SU-DHL-6 (cell line): ENCODE measurements at regions not wholly inside any gene's neighbourhood (a gene's known extent, or its start where the extent isn't known, plus 50 kb on each side); places are given as distances from the start of the nearest gene placed in this dataset.

Experiments
- H2AFZ ChIP-seq: fragments of 200-600 bp; sonication (generic); 2 replicates; pipeline ENCODE4 v1.6.1; 2014; ENCODE audit warnings: low read depth, mild to moderate bottlenecking, moderate library complexity, mixed read lengths, antibody characterized with exemption, low read length; ENCODE audit not compliant: severe bottlenecking
- H3F3A ChIP-seq: fragments of 200-600 bp; shearing (Covaris generic); 2 replicates; pipeline ENCODE4 v1.6.0; 2016; ENCODE audit warnings: antibody characterized with exemption, mild to moderate bottlenecking; ENCODE audit not compliant: insufficient read depth
- H3K27ac ChIP-seq: fragments of 200-600 bp; sonication (generic); 2 replicates; pipeline ENCODE4 v1.5.1; 2016; ENCODE audit warnings: low read depth, mild to moderate bottlenecking, low read length, moderate library complexity, mixed read lengths
- H3K27me3 ChIP-seq: fragments of 200-600 bp; sonication (generic), shearing (Covaris generic); 2 replicates; pipeline ENCODE4 v1.6.0; 2014; ENCODE audit warnings: mild to moderate bottlenecking, low read length
- H3K36me3 ChIP-seq: fragments of 200-600 bp; sonication (generic); 2 replicates; pipeline ENCODE4 v1.6.1; 2014; ENCODE audit warnings: mild to moderate bottlenecking, low read length, mixed read lengths
- H3K4me2 ChIP-seq: fragments of 300-600, 200-600 bp; shearing (Covaris generic), sonication (generic); 2 replicates; pipeline ENCODE4 v1.6.0; 2014; ENCODE audit warnings: low read length, low read depth, mild to moderate bottlenecking; ENCODE audit not compliant: poor library complexity, severe bottlenecking
- H3K4me3 ChIP-seq: fragments of 200-600 bp; sonication (generic); 2 replicates; pipeline ENCODE4 v1.5.1; 2014; ENCODE audit warnings: antibody characterized with exemption, low read length, mild to moderate bottlenecking, mixed read lengths; ENCODE audit not compliant: insufficient read depth, poor library complexity, severe bottlenecking
- H3K79me2 ChIP-seq: fragments of 200-600 bp; sonication (generic); 2 replicates; pipeline ENCODE4 v1.6.1; 2014; ENCODE audit warnings: mild to moderate bottlenecking, low read length, moderate library complexity; ENCODE audit not compliant: insufficient read depth
- H3K9ac ChIP-seq: fragments of 200-600 bp; sonication (generic); 2 replicates; pipeline ENCODE4 v1.7.0; 2014; ENCODE audit warnings: mild to moderate bottlenecking, low read length
- H3K9me2 ChIP-seq: fragments of 200-600 bp; sonication (generic); replicated peaks from 2 replicates; pipeline ENCODE4 v1.6.1; 2014; ENCODE audit warnings: low read length; ENCODE audit not compliant: insufficient read depth
- H3K9me3 ChIP-seq: fragments of 200-600 bp; sonication (generic); 2 replicates; pipeline ENCODE4 v1.6.1; 2014; ENCODE audit warnings: low read length, mixed read lengths; ENCODE audit not compliant: insufficient read depth
- H4K20me1 ChIP-seq: fragments of 200-600 bp; sonication (generic); 2 replicates; pipeline ENCODE4 v1.6.1; 2014; ENCODE audit warnings: low read depth, mild to moderate bottlenecking, antibody characterized with exemption, low read length, moderate library complexity, mixed read lengths
- EZH2phosphoT487 ChIP-seq: fragments of 200-600 bp; sonication (generic), shearing (Covaris generic); conservative IDR thresholded peaks from 2 replicates; pipeline ENCODE4 v1.6.1; 2018; ENCODE audit warnings: mild to moderate bottlenecking, antibody characterized with exemption, low read length, moderate library complexity, mixed read lengths
- TF ChIP-seq, protein P1 (sequence below): fragments of 200-600 bp; sonication (generic); IDR thresholded peaks from one replicate; pipeline ENCODE4 v1.5.1; 2017; ENCODE audit warnings: antibody characterized with exemption, mild to moderate bottlenecking, low read length, moderate library complexity; ENCODE audit not compliant: insufficient read depth, poor library complexity, severe bottlenecking

DNA sequence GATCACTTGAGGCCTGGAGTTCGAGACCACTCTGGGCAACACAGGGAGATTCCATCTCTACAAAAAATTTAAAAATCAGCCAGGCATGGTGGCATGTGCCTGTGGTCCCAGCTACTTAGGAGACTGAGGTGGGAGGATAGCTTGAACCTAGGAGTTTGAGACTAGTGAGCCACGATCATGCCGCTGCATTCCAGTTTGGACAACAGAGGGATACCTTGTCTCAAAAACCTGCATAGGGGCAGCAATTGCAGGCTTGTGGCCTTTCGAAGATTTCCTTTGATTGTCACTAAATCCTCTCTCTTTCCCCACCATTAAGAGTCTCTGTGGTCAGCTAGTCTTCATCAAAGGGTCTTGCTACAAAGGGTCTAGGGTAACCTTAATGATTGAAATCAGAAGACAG, 60.3 kb downstream of the UTRN start:
- no peaks in the 10 kb centered on the region for H3K9me2 ChIP-seq
- no peaks in the 10 kb centered on the region for H3K27me3 ChIP-seq
- H2AFZ ChIP-seq, result no peak overlapping the region
- no peaks in the 10 kb centered on the region for H3F3A ChIP-seq
- H3K27ac ChIP-seq, result no peak overlapping the region
- H3K36me3 ChIP-seq, result no peaks in the 10 kb centered on the region
- H4K20me1 ChIP-seq, result no peaks in the 10 kb centered on the region
- no peak overlapping the region for H3K4me3 ChIP-seq
- H3K79me2 ChIP-seq, result no peaks in the 10 kb centered on the region
- peak overlapping the region; percentile 60 for H3K4me2 ChIP-seq
- no peak overlapping the region for H3K9ac ChIP-seq
- H3K9me3 ChIP-seq, result no peaks in the 10 kb centered on the region
- TF ChIP-seq EZH2phosphoT487, result no peak
- TF ChIP-seq, protein P1, sequence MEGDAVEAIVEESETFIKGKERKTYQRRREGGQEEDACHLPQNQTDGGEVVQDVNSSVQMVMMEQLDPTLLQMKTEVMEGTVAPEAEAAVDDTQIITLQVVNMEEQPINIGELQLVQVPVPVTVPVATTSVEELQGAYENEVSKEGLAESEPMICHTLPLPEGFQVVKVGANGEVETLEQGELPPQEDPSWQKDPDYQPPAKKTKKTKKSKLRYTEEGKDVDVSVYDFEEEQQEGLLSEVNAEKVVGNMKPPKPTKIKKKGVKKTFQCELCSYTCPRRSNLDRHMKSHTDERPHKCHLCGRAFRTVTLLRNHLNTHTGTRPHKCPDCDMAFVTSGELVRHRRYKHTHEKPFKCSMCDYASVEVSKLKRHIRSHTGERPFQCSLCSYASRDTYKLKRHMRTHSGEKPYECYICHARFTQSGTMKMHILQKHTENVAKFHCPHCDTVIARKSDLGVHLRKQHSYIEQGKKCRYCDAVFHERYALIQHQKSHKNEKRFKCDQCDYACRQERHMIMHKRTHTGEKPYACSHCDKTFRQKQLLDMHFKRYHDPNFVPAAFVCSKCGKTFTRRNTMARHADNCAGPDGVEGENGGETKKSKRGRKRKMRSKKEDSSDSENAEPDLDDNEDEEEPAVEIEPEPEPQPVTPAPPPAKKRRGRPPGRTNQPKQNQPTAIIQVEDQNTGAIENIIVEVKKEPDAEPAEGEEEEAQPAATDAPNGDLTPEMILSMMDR, result no peak

DNA sequence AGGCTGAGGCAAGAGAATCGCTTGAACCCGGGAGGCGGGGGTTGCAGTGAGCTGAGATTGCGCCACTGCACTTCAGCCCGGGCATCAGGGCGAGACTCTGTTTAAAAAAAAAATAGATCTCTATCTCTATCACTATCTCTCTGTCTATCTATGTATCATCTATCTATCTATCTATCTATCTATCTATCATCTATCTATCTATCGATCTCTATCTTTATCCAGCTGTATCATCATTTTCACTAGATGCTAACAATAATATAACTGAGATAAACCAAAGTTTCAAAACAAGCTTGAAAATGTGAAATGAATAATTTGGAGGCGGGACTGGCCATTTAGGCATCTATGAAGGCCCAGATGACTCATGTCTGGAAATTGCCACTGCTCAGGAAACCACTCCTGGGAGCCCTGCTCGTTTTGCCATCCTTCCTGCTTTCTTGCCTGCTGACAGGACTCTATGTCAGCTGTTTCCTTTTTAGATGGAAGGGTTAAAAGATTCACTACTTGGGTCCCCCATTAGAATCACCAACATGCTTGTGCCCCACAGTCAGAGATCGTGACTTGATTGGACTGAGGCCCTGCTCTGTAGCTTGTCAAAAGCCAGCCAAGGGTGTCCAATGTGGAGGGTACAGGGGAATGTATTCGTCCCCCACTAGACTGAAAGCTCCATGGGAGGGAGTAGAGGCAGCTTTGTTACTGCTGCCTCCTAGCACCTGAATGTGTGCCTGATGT, 61.7 kb downstream of the UTRN start:
- H3K4me2 ChIP-seq, result no peak overlapping the region
- TF ChIP-seq, protein P1, result no peak
- no peak for TF ChIP-seq EZH2phosphoT487
- H3K27me3 ChIP-seq, result no peaks in the 10 kb centered on the region
- H4K20me1 ChIP-seq, result no peaks in the 10 kb centered on the region
- no peaks in the 10 kb centered on the region for H3K9me2 ChIP-seq
- no peak overlapping the region for H3K27ac ChIP-seq
- no peak overlapping the region for H2AFZ ChIP-seq
- H3K4me3 ChIP-seq, result no peak overlapping the region
- H3K79me2 ChIP-seq, result no peaks in the 10 kb centered on the region
- no peaks in the 10 kb centered on the region for H3K9me3 ChIP-seq
- H3F3A ChIP-seq, result no peaks in the 10 kb centered on the region
- H3K36me3 ChIP-seq, result no peaks in the 10 kb centered on the region
- no peak overlapping the region for H3K9ac ChIP-seq

DNA sequence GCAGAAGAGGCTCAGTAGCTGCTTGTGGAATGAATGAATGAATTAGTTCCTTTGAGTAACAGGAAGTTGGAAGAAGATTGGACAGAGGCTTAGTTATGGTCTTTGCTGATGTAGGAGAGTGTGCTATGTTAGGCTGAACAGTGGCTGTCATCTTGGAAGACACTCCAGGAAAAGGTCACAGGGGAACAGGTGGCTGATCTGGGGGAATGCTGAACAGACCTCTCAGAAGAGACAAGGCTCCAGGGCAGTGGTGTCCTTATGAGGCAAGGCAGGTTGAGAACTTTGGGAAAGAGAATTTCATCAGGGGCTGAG, 62.3 kb downstream of the UTRN start:
- no peak overlapping the region for H3K9ac ChIP-seq
- H3F3A ChIP-seq, result no peaks in the 10 kb centered on the region
- no peaks in the 10 kb centered on the region for H3K27me3 ChIP-seq
- H3K79me2 ChIP-seq, result no peaks in the 10 kb centered on the region
- no peak overlapping the region for H3K4me3 ChIP-seq
- no peak overlapping the region for H2AFZ ChIP-seq
- no peak overlapping the region for H3K27ac ChIP-seq
- no peaks in the 10 kb centered on the region for H3K9me2 ChIP-seq
- H3K36me3 ChIP-seq, result no peaks in the 10 kb centered on the region
- no peak for TF ChIP-seq EZH2phosphoT487
- TF ChIP-seq, protein P1, result no peak
- H4K20me1 ChIP-seq, result no peaks in the 10 kb centered on the region
- H3K9me3 ChIP-seq, result no peaks in the 10 kb centered on the region
- H3K4me2 ChIP-seq, result no peak overlapping the region

DNA sequence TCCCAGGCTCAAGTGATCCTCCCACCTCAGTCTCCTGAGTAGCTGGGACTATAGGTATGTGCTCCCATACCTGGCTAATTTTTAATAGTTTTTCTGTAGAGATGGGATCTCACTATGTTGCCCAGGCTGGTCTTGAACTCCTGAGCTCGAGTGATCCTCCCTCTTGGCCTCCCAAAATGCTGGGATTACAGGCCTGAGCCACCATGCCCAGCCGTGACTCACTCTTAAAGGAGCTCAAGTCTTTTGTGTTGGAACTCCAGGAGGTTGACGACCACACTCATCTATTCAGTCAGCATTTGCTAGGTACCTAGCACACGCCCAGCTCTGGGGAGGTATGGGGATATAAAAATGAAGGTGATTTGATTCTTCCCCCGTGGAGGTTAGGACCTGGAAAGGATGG, 62.8 kb downstream of the UTRN start:
- H3K4me2 ChIP-seq, result no peak overlapping the region
- no peak overlapping the region for H3K27ac ChIP-seq

More for the DNA sequence above, 62.8 kb downstream of the UTRN start:
- Histone ChIP-seq H3K9ac (no peak overlapping the region), H3F3A (no peaks in the 10 kb centered on the region), H3K27me3 (no peaks in the 10 kb centered on the region), H2AFZ (no peak overlapping the region), H3K9me2 (no peaks in the 10 kb centered on the region), H3K79me2 (no peaks in the 10 kb centered on the region), H3K36me3 (no peaks in the 10 kb centered on the region), H3K9me3 (no peaks in the 10 kb centered on the region), H4K20me1 (no peaks in the 10 kb centered on the region), H3K4me3 (no peak overlapping the region)
- no peak for TF ChIP-seq EZH2phosphoT487
- TF ChIP-seq, protein P1, result no peak
